K562 (cell line): ENCODE measurements at regions not wholly inside any gene's neighbourhood (a gene's known extent, or its start where the extent isn't known, plus 50 kb on each side); places are given as distances from the start of the nearest gene placed in this dataset.

Experiments
- ATAC-seq: fragments of 200-7000 bp; cut with Tn5 transposase; 3 replicates; pipeline ENCODE4 v1.9.1; 2020; ENCODE audit warnings: moderate library complexity
- BruUV-seq: library from RNA; stranded (reverse); fragments of 400-500 nt; replicated peaks from 2 replicates; lab custom pipeline; 2021; lab: Mats Ljungman, UMichigan
- CTCF ChIA-PET: fragments of 300-600 bp; formaldehyde crosslinking; extraction: SDS; loops from one replicate; lab custom pipeline; 2021; ENCODE audit warnings: low intra/inter-chr PET ratio; lab: Yijun Ruan, JAX
- POLR2A ChIA-PET: fragments of 300-600, 350-650 bp; sonication (Branson Sonifier 250); formaldehyde crosslinking; extraction: SDS; loops from one replicate; lab custom pipeline; 2021; ENCODE audit warnings: antibody characterized with exemption, inconsistent platforms; lab: Yijun Ruan, JAX
- DNase-seq, 4 experiments: peaks; one replicate each; pipeline versions ENCODE4 v3.0.0 to v3.0.0-alpha.2; 2011 to 2018; ENCODE audit warnings: low spot score in 3 of 4, mixed read lengths in 3 of 4; ENCODE audit errors: extremely low read depth in 1 of 4
- FAIRE-seq: peaks from 2 replicates; lab custom pipeline; 2011; peaks lifted over from hg19 to GRCh38; lab: Jason Lieb, UNC
- H2AFZ ChIP-seq: 2 replicates; pipeline ENCODE4 v1.6.0; 2011; ENCODE audit warnings: low read depth, low read length, control low read depth, inconsistent platforms
- H3K27ac ChIP-seq: fragments of 200-600 bp; 3 replicates; pipeline ENCODE4 v1.8.0; 2011; ENCODE audit warnings: low read depth, mild to moderate bottlenecking, control low read depth, inconsistent platforms, low read length, moderate library complexity, mixed read lengths; ENCODE audit errors: extremely low read depth
- H3K27me3 ChIP-seq, 2 experiments: fragments of 300-600 bp in 1 of 2; 2 replicates in 1 of 2; 3 replicates in 1 of 2; pipeline versions ENCODE4 v1.6.0 to v1.8.0; 2011; ENCODE audit warnings: inconsistent platforms in 2 of 2, low read length in 2 of 2, mild to moderate bottlenecking in 1 of 2, mixed read lengths in 1 of 2, moderate library complexity in 1 of 2; ENCODE audit not compliant: control insufficient read depth in 2 of 2, insufficient read depth in 2 of 2
- H3K36me3 ChIP-seq: fragments of 300-600 bp; 3 replicates; pipeline ENCODE4 v1.8.0; 2011; ENCODE audit warnings: mild to moderate bottlenecking, low read length, inconsistent platforms; ENCODE audit not compliant: control insufficient read depth, insufficient read depth
- H3K4me1 ChIP-seq, 2 experiments: fragments of 200-600 bp in 1 of 2; replicated peaks in 1 of 2; 2 replicates in 1 of 2; 3 replicates in 1 of 2; pipeline versions ENCODE4 v1.5.1 to v1.8.0; 2011; ENCODE audit warnings: inconsistent platforms in 2 of 2, low read length in 2 of 2, mild to moderate bottlenecking in 1 of 2, mixed read lengths in 1 of 2, moderate library complexity in 1 of 2; ENCODE audit not compliant: control insufficient read depth in 2 of 2, insufficient read depth in 2 of 2
- H3K4me2 ChIP-seq: 2 replicates; pipeline ENCODE4 v1.6.1; 2011; ENCODE audit warnings: low read length, control low read depth, inconsistent platforms, mixed read lengths; ENCODE audit not compliant: insufficient read depth
- H3K4me3 ChIP-seq: fragments of 200-600 bp; sonication (generic), shearing (Covaris generic); 2 replicates; pipeline ENCODE4 v1.5.1; 2016; ENCODE audit warnings: control low read depth, inconsistent platforms
- H3K79me2 ChIP-seq: fragments of 200-600 bp; 3 replicates; pipeline ENCODE4 v1.8.0; 2011; ENCODE audit warnings: low read length, inconsistent platforms; ENCODE audit not compliant: control insufficient read depth, insufficient read depth
- H3K9ac ChIP-seq, 2 experiments: 2 replicates each; pipeline versions ENCODE4 v1.6.0 to v1.6.1; 2011; ENCODE audit warnings: low read depth in 2 of 2, low read length in 2 of 2, control low read depth in 1 of 2, inconsistent platforms in 1 of 2, mild to moderate bottlenecking in 1 of 2, mixed read lengths in 1 of 2; ENCODE audit not compliant: insufficient read depth in 1 of 2
- H3K9me1 ChIP-seq: one replicate; pipeline ENCODE4 v1.6.0; 2011; ENCODE audit warnings: inconsistent platforms, mild to moderate bottlenecking, low read length, moderate library complexity; ENCODE audit not compliant: control insufficient read depth, insufficient read depth
- H3K9me3 ChIP-seq: replicated peaks from 2 replicates; pipeline ENCODE4 v1.5.1; 2011; ENCODE audit warnings: low read depth, low read length, inconsistent platforms; ENCODE audit not compliant: control insufficient read depth, insufficient read depth
- H4K20me1 ChIP-seq: replicated peaks from 2 replicates; pipeline ENCODE4 v1.6.1; 2011; ENCODE audit warnings: low read length, inconsistent platforms, mixed read lengths; ENCODE audit not compliant: control insufficient read depth, insufficient read depth
- CREB3L1 ChIP-seq: fragments of 450-650 bp; IDR thresholded peaks from 2 replicates; pipeline ENCODE4 v1.6.1; 2014; ENCODE audit warnings: low read depth, mild to moderate bottlenecking, moderate library complexity, borderline replicate concordance
- CXXC5 ChIP-seq: fragments of 250-450 bp; sonication (Bioruptor Pico); IDR thresholded peaks from 2 replicates; pipeline ENCODE4 v1.8.0; 2022; ENCODE audit warnings: inconsistent platforms, mild to moderate bottlenecking, moderate library complexity
- IRF1 ChIP-seq: sonication (generic); formaldehyde crosslinking; IDR thresholded peaks from 2 replicates; pipeline ENCODE4 v1.8.0; 2022; ENCODE audit warnings: missing genetic modification reagents, mild to moderate bottlenecking, borderline replicate concordance
- IRF9 ChIP-seq: fragments of 450-650 bp; IDR thresholded peaks from 2 replicates; pipeline ENCODE4 v1.6.1; 2016; ENCODE audit warnings: missing biosample characterization, missing genetic modification characterization
- KLF13 ChIP-seq: fragments of 450-650 bp; IDR thresholded peaks from 2 replicates; pipeline ENCODE4 v1.6.1; 2016; ENCODE audit warnings: missing genetic modification characterization, low read depth, mild to moderate bottlenecking, missing compliant biosample characterization, moderate library complexity, borderline replicate concordance
- MYNN ChIP-seq, 2 experiments: sonication (generic); formaldehyde crosslinking in 1 of 2; IDR thresholded peaks; 2 replicates each; pipeline versions ENCODE4 v1.5.0 to v1.6.1; 2016 to 2020; ENCODE audit warnings: antibody characterized with exemption in 1 of 2, missing genetic modification reagents in 1 of 2
- PHF8 ChIP-seq: fragments of 200-600 bp; sonication (generic); IDR thresholded peaks from 2 replicates; pipeline ENCODE4 v1.6.1; 2012; ENCODE audit warnings: mixed run types, mild to moderate bottlenecking, inconsistent platforms, low read length, moderate library complexity, borderline replicate concordance
- RFX7 ChIP-seq: fragments of 250-450 bp; sonication (Bioruptor Pico); IDR thresholded peaks from 2 replicates; pipeline ENCODE4 v1.5.1; 2021; ENCODE audit warnings: mild to moderate bottlenecking
- SMARCA5 ChIP-seq: fragments of 450-650 bp; IDR thresholded peaks from 2 replicates; pipeline ENCODE4 v1.6.1; 2016
- SNIP1 ChIP-seq: fragments of 450-650 bp; IDR thresholded peaks from 2 replicates; pipeline ENCODE4 v1.7.1; 2017; ENCODE audit warnings: low read depth, mild to moderate bottlenecking
- STAT5B ChIP-seq: fragments of 250-450 bp; sonication (Bioruptor Pico); IDR thresholded peaks from 2 replicates; pipeline ENCODE4 v1.8.0; 2021; ENCODE audit warnings: mild to moderate bottlenecking, inconsistent platforms
- TEAD2 ChIP-seq: fragments of 450-650 bp; IDR thresholded peaks from 2 replicates; pipeline ENCODE4 v1.6.1; 2016; ENCODE audit warnings: missing genetic modification characterization, control low read depth, missing compliant biosample characterization
- ZNF12 ChIP-seq: sonication (generic); formaldehyde crosslinking; IDR thresholded peaks from 2 replicates; pipeline ENCODE4 v1.4.0; 2020; ENCODE audit warnings: mild to moderate bottlenecking, missing genetic modification reagents
- ZNF445 ChIP-seq: fragments of 250-450 bp; sonication (Bioruptor Pico); IDR thresholded peaks from 2 replicates; pipeline ENCODE4 v1.4.0; 2020; ENCODE audit warnings: low read depth, mild to moderate bottlenecking, moderate library complexity
- ZNF707 ChIP-seq: fragments of 250-450 bp; sonication (Bioruptor Pico); conservative IDR thresholded peaks from 2 replicates; pipeline ENCODE4 v1.8.0; 2022; ENCODE audit warnings: inconsistent platforms, mild to moderate bottlenecking, moderate library complexity
- WGBS: fragments of 100-300 bp; shearing (Covaris generic); methylation state at CpG from one replicate; pipeline ENCODE4 v1.1.6; 2016; ENCODE audit warnings: low coverage, mixed read lengths; ENCODE audit not compliant: insufficient coverage; ENCODE audit errors: missing lambda C conversion rate; 5-methylcytosine and 5-hydroxymethylcytosine counted together
- in situ Hi-C: fragments of 300-500 bp; cut with MboI; formaldehyde crosslinking; loops from 4 replicates; pipeline ENCODE4 v1.15.0; 2018; ENCODE audit warnings: inconsistent platforms, mixed read lengths
- intact Hi-C: fragments of 100-400 bp; cut with micrococcal nuclease; formaldehyde crosslinking; loops from 2 replicates; pipeline ENCODE4 v1.14.2; 2022

- no peak overlapping the region for H2AFZ ChIP-seq
- no peak overlapping the region for H3K27ac ChIP-seq
- no peak overlapping the region for H3K4me2 ChIP-seq
- no peak overlapping the region for H3K9ac ChIP-seq
- CTCF ChIA-PET, result no interaction called here
- BruUV-seq, result no TSS peak
- ATAC-seq (no peak), DNase-seq (no peak), FAIRE-seq (no peak)
- no peaks in the 10 kb centered on the region for H3K27me3 ChIP-seq
- no peaks in the 10 kb centered on the region for H3K79me2 ChIP-seq
- 2% methylated on average over 4 of the region's 4 CpGs for WGBS
- H3K9me3 ChIP-seq, result no peaks in the 10 kb centered on the region; the same call in 1 of the 2 replicates
- no peak overlapping the region for H3K4me3 ChIP-seq
- H3K4me1 ChIP-seq, result no peaks in the 10 kb centered on the region
- no peak for TF ChIP-seq RFX7 (CRISPR knock-in tag)
- TF ChIP-seq ZNF445, result no peak
- TF ChIP-seq ZNF707, result no peak
- no peak for TF ChIP-seq PHF8
- TF ChIP-seq MYNN (IDR thresholded peaks at IDR 0.05), result no peak
- no peak for TF ChIP-seq MYNN (CRISPR knock-in tag; IDR thresholded peaks at IDR 0.05)
- no peak for TF ChIP-seq SMARCA5
- TF ChIP-seq SNIP1, result no peak
- no peak for TF ChIP-seq CXXC5
- intact Hi-C loops, result no loop called here
- no peaks in the 10 kb centered on the region for H3K36me3 ChIP-seq
- POLR2A ChIA-PET, result no interaction called here
- no peaks in the 10 kb centered on the region for H3K9me1 ChIP-seq
- H4K20me1 ChIP-seq, result no peaks in the 10 kb centered on the region
- in situ Hi-C loops, result no loop called here
These were observed 1044.5 kb downstream of the NTRK3 start for GRCh38 chr15:87212041-87212440.

- Histone ChIP-seq H3K9me3 (no peaks in the 10 kb centered on the region; the same call in 1 of the 2 replicates), H3K9me1 (no peaks in the 10 kb centered on the region), H3K4me3 (no peak overlapping the region), H4K20me1 (no peaks in the 10 kb centered on the region), H3K4me2 (no peak overlapping the region), H3K79me2 (no peaks in the 10 kb centered on the region), H3K4me1 (no peaks in the 10 kb centered on the region), H3K27ac (no peak overlapping the region), H3K9ac (no peak overlapping the region), H3K27me3 (no peaks in the 10 kb centered on the region), H2AFZ (no peak overlapping the region), H3K36me3 (no peaks in the 10 kb centered on the region)
- WGBS, result 0% methylated on average over 1 of the region's 1 CpG
- in situ Hi-C loops (no loop called here), intact Hi-C loops (no loop called here)
- ATAC-seq (no peak), DNase-seq (no peak), FAIRE-seq (no peak)
- POLR2A ChIA-PET, result no interaction called here
- CTCF ChIA-PET, result no interaction called here
- BruUV-seq, result no TSS peak
- TF ChIP-seq IRF1, result no peak
- TF ChIP-seq IRF9 (tag), result no peak
- no peak for TF ChIP-seq TEAD2 (tag)
- TF ChIP-seq STAT5B (CRISPR knock-in tag), result no peak
- no peak for TF ChIP-seq KLF13 (tag)
- no peak for TF ChIP-seq ZNF12
- no peak for TF ChIP-seq CREB3L1
These were observed 1045.0 kb downstream of the NTRK3 start for GRCh38 chr15:87211547-87211946.
